ENCODE measurements at regions not wholly inside any gene's neighbourhood (a gene's known extent, or its start where the extent isn't known, plus 50 kb on each side); places are given as distances from the start of the nearest gene placed in this dataset.

GRCh38 chr12:25323581-25323982 lies 72.9 kb upstream of the KRAS start:
- TF ChIP-seq CTCF (IDR thresholded peaks at IDR 0.05; ENCODE audit: low read length) (no peak), EZH2 (IDR thresholded peaks at IDR 0.05; ENCODE audit: borderline replicate concordance, low read length) (no peak)
